ENCODE measurements at regions not wholly inside any gene's neighbourhood (a gene's known extent, or its start where the extent isn't known, plus 50 kb on each side); places are given as distances from the start of the nearest gene placed in this dataset.

- TF ChIP-seq, protein P1, sequence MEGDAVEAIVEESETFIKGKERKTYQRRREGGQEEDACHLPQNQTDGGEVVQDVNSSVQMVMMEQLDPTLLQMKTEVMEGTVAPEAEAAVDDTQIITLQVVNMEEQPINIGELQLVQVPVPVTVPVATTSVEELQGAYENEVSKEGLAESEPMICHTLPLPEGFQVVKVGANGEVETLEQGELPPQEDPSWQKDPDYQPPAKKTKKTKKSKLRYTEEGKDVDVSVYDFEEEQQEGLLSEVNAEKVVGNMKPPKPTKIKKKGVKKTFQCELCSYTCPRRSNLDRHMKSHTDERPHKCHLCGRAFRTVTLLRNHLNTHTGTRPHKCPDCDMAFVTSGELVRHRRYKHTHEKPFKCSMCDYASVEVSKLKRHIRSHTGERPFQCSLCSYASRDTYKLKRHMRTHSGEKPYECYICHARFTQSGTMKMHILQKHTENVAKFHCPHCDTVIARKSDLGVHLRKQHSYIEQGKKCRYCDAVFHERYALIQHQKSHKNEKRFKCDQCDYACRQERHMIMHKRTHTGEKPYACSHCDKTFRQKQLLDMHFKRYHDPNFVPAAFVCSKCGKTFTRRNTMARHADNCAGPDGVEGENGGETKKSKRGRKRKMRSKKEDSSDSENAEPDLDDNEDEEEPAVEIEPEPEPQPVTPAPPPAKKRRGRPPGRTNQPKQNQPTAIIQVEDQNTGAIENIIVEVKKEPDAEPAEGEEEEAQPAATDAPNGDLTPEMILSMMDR (conservative IDR thresholded peaks at IDR 0.05; ENCODE audit: low read depth, low read length) = no peak
- no peak for TF ChIP-seq EZH2 (IDR thresholded peaks at IDR 0.05; ENCODE audit: borderline replicate concordance, low read depth, low read length, poor library complexity, severe bottlenecking)
These were observed 102.6 kb downstream of the SELENOF start for GRCh38 chr1:86811142-86811924.

Measured in A673 (cell line).